Fibroblast of villous mesenchyme (primary cell): ENCODE measurements at regions not wholly inside any gene's neighbourhood (a gene's known extent, or its start where the extent isn't known, plus 50 kb on each side); places are given as distances from the start of the nearest gene placed in this dataset.
A peak's percentile ranks its signal among the peaks of the same experiment; 100 is the strongest.
"Not testable (repeated sequence)": the region's sequence is repeated elsewhere in the genome, so short reads cannot be mapped to it uniquely, and the experiment has no call there.

Source experiments
- DNase-seq: peaks from one replicate; pipeline ENCODE4 v3.0.0-alpha.2; 2010; ENCODE audit warnings: low read depth
- H3K4me3 ChIP-seq: 2 replicates; pipeline ENCODE4 v1.5.1; 2011; ENCODE audit warnings: low read depth, mild to moderate bottlenecking, low read length
- CTCF ChIP-seq: IDR thresholded peaks from 2 replicates; pipeline ENCODE4 v1.5.1; 2012; ENCODE audit warnings: low read depth, mild to moderate bottlenecking, low read length; ENCODE audit not compliant: insufficient read depth

DNA sequence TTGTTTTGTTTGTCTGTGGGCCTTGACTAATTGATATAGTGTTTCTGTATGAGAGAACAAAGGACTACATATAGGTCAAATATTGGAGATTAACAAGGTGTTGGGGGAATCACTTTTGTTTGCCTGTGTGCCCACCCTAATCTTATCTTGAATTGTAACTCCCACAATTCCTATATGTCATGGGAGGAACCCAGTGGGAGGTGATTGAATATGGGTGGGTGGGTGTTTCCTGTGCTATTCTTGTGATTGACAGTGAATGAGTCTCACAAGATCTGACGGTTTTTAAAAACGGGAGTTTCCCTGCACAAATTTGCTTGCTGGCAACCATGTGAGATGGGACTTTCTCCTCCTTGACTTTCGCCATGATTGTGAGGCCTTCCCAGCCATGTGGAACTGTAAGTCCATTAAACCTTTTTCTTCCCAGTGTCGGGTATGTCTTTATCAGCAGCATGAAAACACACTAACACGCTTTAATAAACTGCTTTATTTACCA lies 64.9 kb upstream of the HSPB3 start:
- no peak for DNase-seq
- no peak for TF ChIP-seq CTCF
- H3K4me3 ChIP-seq, result no peak overlapping the region

DNA sequence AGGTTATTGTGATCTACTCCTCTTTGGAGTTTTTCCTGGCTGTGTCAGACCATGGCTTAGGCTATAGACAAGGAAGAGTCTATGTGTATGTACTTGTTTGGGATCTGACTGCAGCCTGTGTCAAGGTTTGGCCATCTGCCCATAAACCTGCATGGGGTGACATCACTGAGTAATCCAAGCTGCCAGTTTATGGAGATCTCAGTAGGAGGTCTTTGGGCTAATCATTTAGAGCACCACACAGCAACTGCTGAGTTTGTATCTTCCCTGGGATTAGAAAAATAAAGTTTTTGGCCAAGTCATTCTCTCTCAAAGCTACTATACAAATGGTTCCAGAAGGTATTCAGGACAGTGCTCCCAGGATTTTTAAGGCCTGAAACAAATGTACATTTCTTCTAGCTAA lies 65.5 kb upstream of the HSPB3 start:
- TF ChIP-seq CTCF, result no peak
- no peak overlapping the region for H3K4me3 ChIP-seq
- peak; percentile 52 for DNase-seq

GRCh38 chr5:54389399-54389798 lies 66.1 kb upstream of the HSPB3 start:
- H3K4me3 ChIP-seq, DNase-seq: not testable (repeated sequence)

GRCh38 chr5:54388811-54389210 lies 66.7 kb upstream of the HSPB3 start:
- DNase-seq, result no peak
- no peak overlapping the region for H3K4me3 ChIP-seq
- TF ChIP-seq CTCF, result no peak

- TF ChIP-seq CTCF, result no peak
- H3K4me3 ChIP-seq, result no peak overlapping the region
- no peak for DNase-seq
Observed at GRCh38 chr5:54388409-54388808, 67.1 kb upstream of the HSPB3 start.

DNA sequence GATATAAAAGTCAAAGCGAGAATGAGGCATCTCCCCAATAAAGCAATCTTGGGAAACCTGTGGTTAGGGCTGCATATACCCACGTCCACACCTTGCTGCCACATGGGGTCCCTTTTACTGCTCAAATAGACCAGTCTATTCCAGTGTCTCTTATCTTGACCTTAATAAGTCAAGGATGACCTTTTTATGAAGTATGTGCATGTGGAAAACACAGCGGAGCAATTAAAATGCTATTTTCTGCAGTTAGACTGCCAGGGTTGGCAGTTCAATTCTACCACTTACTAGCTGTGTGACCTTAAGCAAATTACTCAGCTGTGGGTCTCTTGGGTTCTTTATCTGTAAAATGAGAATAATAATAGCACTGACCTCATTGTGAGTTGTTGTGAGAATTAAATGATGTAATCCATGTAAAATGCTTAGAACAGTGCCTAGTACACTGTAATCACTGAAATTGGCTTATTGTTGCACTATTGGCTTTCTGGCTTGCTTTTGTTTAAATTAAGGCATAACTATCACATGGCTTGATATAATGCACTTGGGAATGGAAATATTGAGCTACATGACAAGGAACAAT lies 67.8 kb upstream of the HSPB3 start:
- TF ChIP-seq CTCF, result no peak
- no peak for DNase-seq
- no peak overlapping the region for H3K4me3 ChIP-seq

DNA sequence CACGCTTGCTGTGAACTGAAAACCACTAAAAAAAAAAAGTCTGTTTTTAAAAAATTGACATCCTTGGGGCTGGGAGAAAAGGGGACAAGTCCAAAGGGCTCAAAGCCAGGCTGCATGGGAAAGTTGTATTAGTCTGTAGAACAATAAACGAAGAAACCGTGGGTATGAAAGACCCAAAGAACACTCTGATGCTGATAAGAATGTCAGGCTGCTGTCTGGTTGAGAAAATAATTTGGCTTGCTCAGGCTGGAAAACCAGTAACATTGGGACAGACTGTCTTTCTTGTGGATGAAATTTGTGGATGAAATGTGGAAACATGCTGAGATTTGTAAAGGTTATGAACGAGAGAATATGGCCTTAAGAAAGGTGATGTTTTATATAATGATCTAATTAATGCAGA lies 68.5 kb upstream of the HSPB3 start:
- H3K4me3 ChIP-seq, result no peak overlapping the region
- DNase-seq, result no peak
- TF ChIP-seq CTCF, result no peak
